ENCODE measurements at regions not wholly inside any gene's neighbourhood (a gene's known extent, or its start where the extent isn't known, plus 50 kb on each side); places are given as distances from the start of the nearest gene placed in this dataset.

- ATAC-seq, result no peak
- intact Hi-C loops (cut with DNase I), result no loop called here
- Histone ChIP-seq H3K36me3 (no peaks in the 10 kb centered on the region), H3K27me3 (no peaks in the 10 kb centered on the region), H3K4me1 (no peaks in the 10 kb centered on the region), H3K9me3 (no peaks in the 10 kb centered on the region), H3K27ac (no peak overlapping the region), H3K4me3 (no peak overlapping the region)
- DNase-seq, result no peak
- TF ChIP-seq CTCF (IDR thresholded peaks at IDR 0.05), result no peak
Observed at GRCh38 chr2:176755537-176756135, 457.0 kb upstream of the HNRNPA3 start.

- Histone ChIP-seq H3K9me3 (no peaks in the 10 kb centered on the region), H3K4me1 (no peaks in the 10 kb centered on the region), H3K36me3 (no peaks in the 10 kb centered on the region), H3K27ac (no peak overlapping the region), H3K27me3 (no peaks in the 10 kb centered on the region), H3K4me3 (no peak overlapping the region)
- ATAC-seq, result no peak
- no peak for DNase-seq
- intact Hi-C loops (cut with DNase I), result no loop called here
- TF ChIP-seq CTCF (IDR thresholded peaks at IDR 0.05), result no peak
Observed at GRCh38 chr2:176758426-176758825, 454.2 kb upstream of the HNRNPA3 start.

- Histone ChIP-seq H3K27me3 (no peaks in the 10 kb centered on the region), H3K4me1 (no peaks in the 10 kb centered on the region), H3K9me3 (no peaks in the 10 kb centered on the region), H3K27ac (no peak overlapping the region), H3K4me3 (no peak overlapping the region), H3K36me3 (no peaks in the 10 kb centered on the region)
- no peak for TF ChIP-seq CTCF (IDR thresholded peaks at IDR 0.05)
- intact Hi-C loops (cut with DNase I), result no loop called here
- ATAC-seq (no peak), DNase-seq (no peak)
Observed at GRCh38 chr2:176760439-176760838, 452.2 kb upstream of the HNRNPA3 start.

- Histone ChIP-seq H3K9me3 (no peaks in the 10 kb centered on the region), H3K36me3 (no peaks in the 10 kb centered on the region), H3K4me3 (no peak overlapping the region), H3K4me1 (no peaks in the 10 kb centered on the region), H3K27me3 (no peaks in the 10 kb centered on the region), H3K27ac (no peak overlapping the region)
- ATAC-seq (no peak), DNase-seq (no peak)
- TF ChIP-seq CTCF (IDR thresholded peaks at IDR 0.05), result no peak
- intact Hi-C loops (cut with DNase I), result no loop called here
Observed at GRCh38 chr2:176763130-176763529, 449.5 kb upstream of the HNRNPA3 start.

- intact Hi-C loops (cut with DNase I), result no loop called here
- Histone ChIP-seq H3K27ac (no peak overlapping the region), H3K27me3 (no peaks in the 10 kb centered on the region), H3K36me3 (no peaks in the 10 kb centered on the region), H3K9me3 (no peaks in the 10 kb centered on the region), H3K4me1 (no peaks in the 10 kb centered on the region), H3K4me3 (no peak overlapping the region)
- no peak for ATAC-seq
- no peak for TF ChIP-seq CTCF (IDR thresholded peaks at IDR 0.05)
- DNase-seq, result no peak
Observed at GRCh38 chr2:176763851-176764404, 448.7 kb upstream of the HNRNPA3 start.

- intact Hi-C loops (cut with DNase I), result no loop called here
- ATAC-seq, result no peak
- no peak for TF ChIP-seq CTCF (IDR thresholded peaks at IDR 0.05)
Observed at GRCh38 chr2:176764921-176765320, 447.7 kb upstream of the HNRNPA3 start.

More at GRCh38 chr2:176764921-176765320, 447.7 kb upstream of the HNRNPA3 start:
- Histone ChIP-seq H3K9me3 (no peaks in the 10 kb centered on the region), H3K27me3 (no peaks in the 10 kb centered on the region), H3K27ac (no peak overlapping the region), H3K4me3 (no peak overlapping the region), H3K4me1 (no peaks in the 10 kb centered on the region), H3K36me3 (no peaks in the 10 kb centered on the region)
- DNase-seq, result no peak

All from upper lobe of right lung (tissue), 1 donor.